GM23338 (cell line): ENCODE measurements at regions not wholly inside any gene's neighbourhood (a gene's known extent, or its start where the extent isn't known, plus 50 kb on each side); places are given as distances from the start of the nearest gene placed in this dataset.

Experiments
- ATAC-seq: fragments of 200-7000 bp; cut with Tn5 transposase; 3 replicates; pipeline ENCODE4 v1.9.1; 2020
- DNase-seq: peaks from one replicate; pipeline ENCODE4 v3.0.0-alpha.2; 2015; ENCODE audit warnings: low spot score
- H2AFZ ChIP-seq: fragments of 200-600 bp; sonication (generic); 2 replicates; pipeline ENCODE4 v1.8.0; 2016; ENCODE audit warnings: antibody characterized with exemption, mild to moderate bottlenecking, moderate library complexity
- H3F3A ChIP-seq: fragments of 200-600 bp; sonication (generic); replicated peaks from 2 replicates; pipeline ENCODE4 v1.8.0; 2017; ENCODE audit warnings: antibody characterized with exemption, mixed run types, low read depth
- H3K27ac ChIP-seq: fragments of 200-600 bp; sonication (generic); 2 replicates; pipeline ENCODE4 v1.6.1; 2016; ENCODE audit warnings: low read depth
- H3K27me3 ChIP-seq: fragments of 200-600 bp; sonication (generic); 2 replicates; pipeline ENCODE4 v1.8.0; 2016; ENCODE audit warnings: mild to moderate bottlenecking, mixed run types, moderate library complexity; ENCODE audit not compliant: insufficient read depth
- H3K36me3 ChIP-seq: fragments of 200-600 bp; sonication (generic); 2 replicates; pipeline ENCODE4 v1.8.0; 2016; ENCODE audit warnings: mild to moderate bottlenecking; ENCODE audit not compliant: insufficient read depth
- H3K4me1 ChIP-seq: fragments of 200-600 bp; sonication (generic); 2 replicates; pipeline ENCODE4 v1.8.0; 2016; ENCODE audit warnings: mild to moderate bottlenecking, moderate library complexity; ENCODE audit not compliant: insufficient read depth
- H3K4me2 ChIP-seq: fragments of 200-600 bp; sonication (generic); 2 replicates; pipeline ENCODE4 v1.7.1; 2017; ENCODE audit warnings: mixed run types
- H3K4me3 ChIP-seq: fragments of 200-600 bp; sonication (generic); 2 replicates; pipeline ENCODE4 v1.6.1; 2016; ENCODE audit warnings: mixed run types
- H3K79me2 ChIP-seq: fragments of 200-600 bp; sonication (generic); replicated peaks from 2 replicates; pipeline ENCODE4 v1.8.0; 2017; ENCODE audit warnings: mild to moderate bottlenecking; ENCODE audit not compliant: insufficient read depth
- H3K9me2 ChIP-seq: fragments of 200-600 bp; sonication (generic); 2 replicates; pipeline ENCODE4 v1.8.0; 2017; ENCODE audit not compliant: insufficient read depth
- H4K20me1 ChIP-seq: fragments of 200-600 bp; sonication (generic); replicated peaks from 2 replicates; pipeline ENCODE4 v1.8.0; 2017; ENCODE audit warnings: mild to moderate bottlenecking; ENCODE audit not compliant: insufficient read depth
- H3K27ac Mint-ChIP-seq: 2 replicates; pipeline ENCODE4 v1.8.0; 2020; ENCODE audit warnings: inconsistent platforms, mild to moderate bottlenecking, moderate library complexity, mixed read lengths
- H3K27me3 Mint-ChIP-seq: 3 replicates; pipeline ENCODE4 v1.8.0; 2022; ENCODE audit warnings: low read depth, mild to moderate bottlenecking, moderate library complexity, mixed read lengths, inconsistent platforms; ENCODE audit not compliant: insufficient read depth, poor library complexity
- H3K36me3 Mint-ChIP-seq: 3 replicates; pipeline ENCODE4 v1.8.0; 2021; ENCODE audit warnings: low read depth, mild to moderate bottlenecking, inconsistent platforms, moderate library complexity, mixed read lengths
- H3K4me1 Mint-ChIP-seq: 3 replicates; pipeline ENCODE4 v1.8.0; 2020; ENCODE audit warnings: mild to moderate bottlenecking, inconsistent platforms, mixed read lengths
- H3K4me3 Mint-ChIP-seq: 3 replicates; pipeline ENCODE4 v1.8.0; 2021; ENCODE audit warnings: moderate library complexity, mild to moderate bottlenecking, inconsistent platforms, mixed read lengths
- H3K9me3 Mint-ChIP-seq: 3 replicates; pipeline ENCODE4 v1.8.0; 2020; ENCODE audit warnings: moderate library complexity, mild to moderate bottlenecking, inconsistent platforms, mixed read lengths
- CREB1 ChIP-seq: fragments of 250-450 bp; sonication (Bioruptor Pico); IDR thresholded peaks from 2 replicates; pipeline ENCODE4 v1.5.0; 2020; ENCODE audit warnings: low read depth, mild to moderate bottlenecking, moderate library complexity
- EZH2 ChIP-seq: fragments of 200-600 bp; sonication (generic); IDR thresholded peaks from one replicate; pipeline ENCODE4 v1.8.0; 2017; ENCODE audit warnings: antibody characterized with exemption, mild to moderate bottlenecking, low read depth; ENCODE audit not compliant: unreplicated experiment
- EZH2phosphoT487 ChIP-seq: fragments of 200-600 bp; sonication (generic); IDR thresholded peaks from one replicate; pipeline ENCODE4 v1.8.1; 2018; ENCODE audit warnings: antibody characterized with exemption; ENCODE audit not compliant: unreplicated experiment
- JUNB ChIP-seq: IDR thresholded peaks from one replicate; pipeline ENCODE4 v1.6.1; 2016; ENCODE audit warnings: antibody characterized with exemption; ENCODE audit not compliant: unreplicated experiment
- STAT1 ChIP-seq: IDR thresholded peaks from one replicate; pipeline ENCODE4 v1.6.1; 2016; ENCODE audit warnings: antibody characterized with exemption; ENCODE audit not compliant: unreplicated experiment
- ZNF114 ChIP-seq: fragments of 250-450 bp; sonication (Bioruptor Pico); IDR thresholded peaks from 2 replicates; pipeline ENCODE4 v1.5.0; 2020; ENCODE audit warnings: mild to moderate bottlenecking, moderate library complexity
- ZNF331 ChIP-seq: fragments of 250-450 bp; sonication (Bioruptor Pico); IDR thresholded peaks from 2 replicates; pipeline ENCODE4 v1.5.0; 2020; ENCODE audit warnings: low read depth, mild to moderate bottlenecking, moderate library complexity
- TF ChIP-seq, protein P1 (sequence below): fragments of 250-450 bp; sonication (Bioruptor Pico); IDR thresholded peaks from 2 replicates; pipeline ENCODE4 v1.5.0; 2020; ENCODE audit warnings: mild to moderate bottlenecking, moderate library complexity

DNA sequence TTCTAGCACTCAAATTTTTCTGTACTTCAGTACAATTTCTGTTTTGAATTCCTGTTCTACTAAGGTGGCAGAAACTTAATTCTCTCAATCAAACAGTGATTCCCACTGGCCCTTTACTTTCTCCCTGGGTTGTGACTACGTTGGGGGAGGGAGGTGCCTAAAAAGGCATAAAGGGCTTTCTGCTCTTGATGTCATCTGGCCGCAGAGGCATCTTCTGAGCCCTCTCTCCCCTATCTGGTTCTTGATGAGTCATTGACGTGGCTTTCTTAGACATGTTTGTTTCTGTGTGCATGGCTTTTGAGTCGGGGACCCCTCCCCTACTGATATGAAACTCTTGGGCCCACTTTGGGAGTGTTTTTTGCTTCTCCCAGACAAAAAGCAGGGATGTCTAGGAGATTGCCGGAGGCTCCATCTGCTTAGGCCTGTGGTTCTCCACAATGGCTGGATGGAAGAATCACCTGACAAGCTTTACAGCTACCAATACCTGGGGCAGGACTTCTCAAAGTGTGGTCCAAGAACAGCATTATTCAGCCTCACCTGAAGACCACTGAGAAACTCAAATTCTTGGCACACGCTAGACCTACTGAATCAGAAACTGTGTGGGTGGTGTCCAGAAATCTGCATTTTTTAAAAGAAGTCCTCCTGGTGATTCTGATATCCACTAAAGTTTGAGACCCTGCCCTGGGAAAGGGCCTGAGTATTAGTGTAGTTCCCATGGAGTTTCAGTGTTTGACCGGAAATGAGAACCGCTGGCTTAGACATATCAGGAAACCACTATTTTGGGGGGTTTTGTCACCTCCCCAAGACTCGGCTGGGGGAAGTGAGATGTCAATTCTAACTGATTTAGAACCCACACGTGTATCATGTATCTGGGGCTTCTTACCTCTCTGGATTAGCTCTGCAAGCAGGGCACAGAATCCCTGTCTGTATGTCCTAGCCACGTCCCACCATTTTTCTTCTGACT is 395.7 kb upstream of the PDE3A start (continued):
- TF ChIP-seq, protein P1, sequence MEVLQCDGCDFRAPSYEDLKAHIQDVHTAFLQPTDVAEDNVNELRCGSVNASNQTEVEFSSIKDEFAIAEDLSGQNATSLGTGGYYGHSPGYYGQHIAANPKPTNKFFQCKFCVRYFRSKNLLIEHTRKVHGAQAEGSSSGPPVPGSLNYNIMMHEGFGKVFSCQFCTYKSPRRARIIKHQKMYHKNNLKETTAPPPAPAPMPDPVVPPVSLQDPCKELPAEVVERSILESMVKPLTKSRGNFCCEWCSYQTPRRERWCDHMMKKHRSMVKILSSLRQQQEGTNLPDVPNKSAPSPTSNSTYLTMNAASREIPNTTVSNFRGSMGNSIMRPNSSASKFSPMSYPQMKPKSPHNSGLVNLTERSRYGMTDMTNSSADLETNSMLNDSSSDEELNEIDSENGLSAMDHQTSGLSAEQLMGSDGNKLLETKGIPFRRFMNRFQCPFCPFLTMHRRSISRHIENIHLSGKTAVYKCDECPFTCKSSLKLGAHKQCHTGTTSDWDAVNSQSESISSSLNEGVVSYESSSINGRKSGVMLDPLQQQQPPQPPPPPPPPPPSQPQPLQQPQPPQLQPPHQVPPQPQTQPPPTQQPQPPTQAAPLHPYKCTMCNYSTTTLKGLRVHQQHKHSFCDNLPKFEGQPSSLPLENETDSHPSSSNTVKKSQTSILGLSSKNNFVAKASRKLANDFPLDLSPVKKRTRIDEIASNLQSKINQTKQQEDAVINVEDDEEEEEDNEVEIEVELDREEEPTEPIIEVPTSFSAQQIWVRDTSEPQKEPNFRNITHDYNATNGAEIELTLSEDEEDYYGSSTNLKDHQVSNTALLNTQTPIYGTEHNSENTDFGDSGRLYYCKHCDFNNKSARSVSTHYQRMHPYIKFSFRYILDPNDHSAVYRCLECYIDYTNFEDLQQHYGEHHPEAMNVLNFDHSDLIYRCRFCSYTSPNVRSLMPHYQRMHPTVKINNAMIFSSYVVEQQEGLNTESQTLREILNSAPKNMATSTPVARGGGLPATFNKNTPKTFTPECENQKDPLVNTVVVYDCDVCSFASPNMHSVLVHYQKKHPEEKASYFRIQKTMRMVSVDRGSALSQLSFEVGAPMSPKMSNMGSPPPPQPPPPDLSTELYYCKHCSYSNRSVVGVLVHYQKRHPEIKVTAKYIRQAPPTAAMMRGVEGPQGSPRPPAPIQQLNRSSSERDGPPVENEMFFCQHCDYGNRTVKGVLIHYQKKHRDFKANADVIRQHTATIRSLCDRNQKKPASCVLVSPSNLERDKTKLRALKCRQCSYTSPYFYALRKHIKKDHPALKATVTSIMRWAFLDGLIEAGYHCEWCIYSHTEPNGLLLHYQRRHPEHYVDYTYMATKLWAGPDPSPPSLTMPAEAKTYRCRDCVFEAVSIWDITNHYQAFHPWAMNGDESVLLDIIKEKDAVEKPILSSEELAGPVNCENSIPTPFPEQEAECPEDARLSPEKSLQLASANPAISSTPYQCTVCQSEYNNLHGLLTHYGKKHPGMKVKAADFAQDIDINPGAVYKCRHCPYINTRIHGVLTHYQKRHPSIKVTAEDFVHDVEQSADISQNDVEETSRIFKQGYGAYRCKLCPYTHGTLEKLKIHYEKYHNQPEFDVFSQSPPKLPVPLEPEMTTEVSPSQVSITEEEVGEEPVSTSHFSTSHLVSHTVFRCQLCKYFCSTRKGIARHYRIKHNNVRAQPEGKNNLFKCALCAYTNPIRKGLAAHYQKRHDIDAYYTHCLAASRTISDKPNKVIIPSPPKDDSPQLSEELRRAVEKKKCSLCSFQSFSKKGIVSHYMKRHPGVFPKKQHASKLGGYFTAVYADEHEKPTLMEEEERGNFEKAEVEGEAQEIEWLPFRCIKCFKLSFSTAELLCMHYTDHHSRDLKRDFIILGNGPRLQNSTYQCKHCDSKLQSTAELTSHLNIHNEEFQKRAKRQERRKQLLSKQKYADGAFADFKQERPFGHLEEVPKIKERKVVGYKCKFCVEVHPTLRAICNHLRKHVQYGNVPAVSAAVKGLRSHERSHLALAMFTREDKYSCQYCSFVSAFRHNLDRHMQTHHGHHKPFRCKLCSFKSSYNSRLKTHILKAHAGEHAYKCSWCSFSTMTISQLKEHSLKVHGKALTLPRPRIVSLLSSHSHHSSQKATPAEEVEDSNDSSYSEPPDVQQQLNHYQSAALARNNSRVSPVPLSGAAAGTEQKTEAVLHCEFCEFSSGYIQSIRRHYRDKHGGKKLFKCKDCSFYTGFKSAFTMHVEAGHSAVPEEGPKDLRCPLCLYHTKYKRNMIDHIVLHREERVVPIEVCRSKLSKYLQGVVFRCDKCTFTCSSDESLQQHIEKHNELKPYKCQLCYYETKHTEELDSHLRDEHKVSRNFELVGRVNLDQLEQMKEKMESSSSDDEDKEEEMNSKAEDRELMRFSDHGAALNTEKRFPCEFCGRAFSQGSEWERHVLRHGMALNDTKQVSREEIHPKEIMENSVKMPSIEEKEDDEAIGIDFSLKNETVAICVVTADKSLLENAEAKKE (CRISPR knock-in tag): no peak
- TF ChIP-seq CREB1 (no peak), STAT1 (no peak)

DNA sequence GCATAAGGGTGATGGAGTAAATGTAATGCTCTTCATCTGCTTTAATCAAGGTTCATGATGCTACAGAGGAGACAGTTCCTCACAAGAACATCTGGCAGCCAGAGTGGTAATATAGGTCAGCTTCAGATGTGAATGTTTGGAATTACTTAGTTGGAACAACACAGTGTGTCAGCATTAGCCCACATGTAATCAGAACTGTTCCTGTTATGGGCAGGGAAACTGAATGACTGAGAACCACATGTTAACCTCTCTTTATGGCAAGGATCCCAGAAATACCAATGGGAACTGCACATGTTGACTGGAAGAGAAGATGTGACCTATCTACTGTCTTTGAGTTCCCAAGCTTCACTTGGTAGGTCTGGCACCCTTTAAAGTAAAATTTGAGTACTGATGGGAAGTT is 390.1 kb upstream of the PDE3A start:
- Mint-ChIP-seq H3K9me3 (no peaks in the 10 kb centered on the region), H3K27me3 (no peaks in the 10 kb centered on the region), H3K27ac (no peak overlapping the region), H3K36me3 (no peaks in the 10 kb centered on the region), H3K4me1 (no peaks in the 10 kb centered on the region), H3K4me3 (no peak overlapping the region)
- no peak overlapping the region for H2AFZ ChIP-seq
- no peaks in the 10 kb centered on the region for H4K20me1 ChIP-seq
- ATAC-seq: no peak
- 0 out of 2 replicates have a peak, but pooled peaks cover 3% of the 10 kb centered on the region for H3K9me2 ChIP-seq
- no peak overlapping the region for H3K27ac ChIP-seq
- H3K4me1 ChIP-seq: no peaks in the 10 kb centered on the region
- H3F3A ChIP-seq: no peaks in the 10 kb centered on the region
- H3K4me3 ChIP-seq: no peak overlapping the region
- no peaks in the 10 kb centered on the region for H3K79me2 ChIP-seq
- no peak for DNase-seq
- H3K36me3 ChIP-seq: no peaks in the 10 kb centered on the region
- H3K4me2 ChIP-seq: no peak overlapping the region
- H3K27me3 ChIP-seq: no peaks in the 10 kb centered on the region
- no peak for TF ChIP-seq ZNF114
- no peak for TF ChIP-seq EZH2phosphoT487
- TF ChIP-seq EZH2: no peak
- no peak for TF ChIP-seq JUNB
- TF ChIP-seq ZNF331 (CRISPR knock-in tag): no peak
- TF ChIP-seq, protein P1 (CRISPR knock-in tag): no peak
